GM19455 (cell line): ENCODE measurements at regions not wholly inside any gene's neighbourhood (a gene's known extent, or its start where the extent isn't known, plus 50 kb on each side); places are given as distances from the start of the nearest gene placed in this dataset.
"Not testable (repeated sequence)": the region's sequence is repeated elsewhere in the genome, so short reads cannot be mapped to it uniquely, and the experiment has no call there.

Source experiments
- ATAC-seq: cut with Tn5 transposase; IDR thresholded peaks from one replicate; pipeline ENCODE4 v1.9.1; 2021; ENCODE audit not compliant: unreplicated experiment

GRCh38 chr5:99614888-99615287 lies 686.1 kb upstream of the CHD1 start:
- ATAC-seq, result no peak

GRCh38 chr5:99607124-99607523 lies 678.3 kb upstream of the CHD1 start:
- ATAC-seq, result no peak

GRCh38 chr5:99605904-99606303 lies 677.1 kb upstream of the CHD1 start:
- no peak for ATAC-seq

GRCh38 chr5:99600952-99601351 lies 672.1 kb upstream of the CHD1 start:
- ATAC-seq, result no peak

- ATAC-seq, result no peak
These were observed 662.0 kb upstream of the CHD1 start for GRCh38 chr5:99590806-99591205.

- ATAC-seq, result no peak
These were observed 660.6 kb upstream of the CHD1 start for GRCh38 chr5:99589424-99589823.

- ATAC-seq, result no peak
These were observed 659.2 kb upstream of the CHD1 start for GRCh38 chr5:99587983-99588382.

- no peak for ATAC-seq
These were observed 658.1 kb upstream of the CHD1 start for GRCh38 chr5:99586878-99587277.

- not testable (repeated sequence) for ATAC-seq
These were observed 652.4 kb upstream of the CHD1 start for GRCh38 chr5:99581204-99581603.

GRCh38 chr5:99562937-99563627 lies 634.3 kb upstream of the CHD1 start:
- not testable (repeated sequence) for ATAC-seq

- ATAC-seq, result no peak
These were observed 624.5 kb upstream of the CHD1 start for GRCh38 chr5:99553211-99553810.

- ATAC-seq, result no peak
These were observed 615.5 kb upstream of the CHD1 start for GRCh38 chr5:99544356-99544755.

GRCh38 chr5:99543841-99544240 lies 615.0 kb upstream of the CHD1 start:
- no peak for ATAC-seq

- ATAC-seq, result not testable (repeated sequence)
These were observed 605.4 kb upstream of the CHD1 start for GRCh38 chr5:99534241-99534640.

- not testable (repeated sequence) for ATAC-seq
These were observed 592.9 kb upstream of the CHD1 start for GRCh38 chr5:99521666-99522065.

GRCh38 chr5:99515864-99516490 lies 587.2 kb upstream of the CHD1 start:
- not testable (repeated sequence) for ATAC-seq

GRCh38 chr5:99510237-99510866 lies 581.5 kb upstream of the CHD1 start:
- ATAC-seq, result not testable (repeated sequence)

GRCh38 chr5:99509064-99509463 lies 580.3 kb upstream of the CHD1 start:
- ATAC-seq, result not testable (repeated sequence)

GRCh38 chr5:99495456-99495855 lies 566.6 kb upstream of the CHD1 start:
- not testable (repeated sequence) for ATAC-seq

GRCh38 chr5:99478450-99478849 lies 549.6 kb upstream of the CHD1 start:
- ATAC-seq, result not testable (repeated sequence)

- not testable (repeated sequence) for ATAC-seq
These were observed 544.5 kb upstream of the CHD1 start for GRCh38 chr5:99473328-99473727.

- ATAC-seq, result not testable (repeated sequence)
These were observed 542.9 kb upstream of the CHD1 start for GRCh38 chr5:99471726-99472125.
